GM23338 (cell line): ENCODE measurements at regions not wholly inside any gene's neighbourhood (a gene's known extent, or its start where the extent isn't known, plus 50 kb on each side); places are given as distances from the start of the nearest gene placed in this dataset.

Experiments
- ATAC-seq: fragments of 200-7000 bp; cut with Tn5 transposase; 3 replicates; pipeline ENCODE4 v1.9.1; 2020
- DNase-seq: peaks from one replicate; pipeline ENCODE4 v3.0.0-alpha.2; 2015; ENCODE audit warnings: low spot score
- H2AFZ ChIP-seq: fragments of 200-600 bp; sonication (generic); 2 replicates; pipeline ENCODE4 v1.8.0; 2016; ENCODE audit warnings: antibody characterized with exemption, mild to moderate bottlenecking, moderate library complexity
- H3F3A ChIP-seq: fragments of 200-600 bp; sonication (generic); replicated peaks from 2 replicates; pipeline ENCODE4 v1.8.0; 2017; ENCODE audit warnings: antibody characterized with exemption, mixed run types, low read depth
- H3K27ac ChIP-seq: fragments of 200-600 bp; sonication (generic); 2 replicates; pipeline ENCODE4 v1.6.1; 2016; ENCODE audit warnings: low read depth
- H3K27me3 ChIP-seq: fragments of 200-600 bp; sonication (generic); 2 replicates; pipeline ENCODE4 v1.8.0; 2016; ENCODE audit warnings: mild to moderate bottlenecking, mixed run types, moderate library complexity; ENCODE audit not compliant: insufficient read depth
- H3K36me3 ChIP-seq: fragments of 200-600 bp; sonication (generic); 2 replicates; pipeline ENCODE4 v1.8.0; 2016; ENCODE audit warnings: mild to moderate bottlenecking; ENCODE audit not compliant: insufficient read depth
- H3K4me1 ChIP-seq: fragments of 200-600 bp; sonication (generic); 2 replicates; pipeline ENCODE4 v1.8.0; 2016; ENCODE audit warnings: mild to moderate bottlenecking, moderate library complexity; ENCODE audit not compliant: insufficient read depth
- H3K4me2 ChIP-seq: fragments of 200-600 bp; sonication (generic); 2 replicates; pipeline ENCODE4 v1.7.1; 2017; ENCODE audit warnings: mixed run types
- H3K4me3 ChIP-seq: fragments of 200-600 bp; sonication (generic); 2 replicates; pipeline ENCODE4 v1.6.1; 2016; ENCODE audit warnings: mixed run types
- H3K79me2 ChIP-seq: fragments of 200-600 bp; sonication (generic); replicated peaks from 2 replicates; pipeline ENCODE4 v1.8.0; 2017; ENCODE audit warnings: mild to moderate bottlenecking; ENCODE audit not compliant: insufficient read depth
- H3K9me2 ChIP-seq: fragments of 200-600 bp; sonication (generic); 2 replicates; pipeline ENCODE4 v1.8.0; 2017; ENCODE audit not compliant: insufficient read depth
- H4K20me1 ChIP-seq: fragments of 200-600 bp; sonication (generic); replicated peaks from 2 replicates; pipeline ENCODE4 v1.8.0; 2017; ENCODE audit warnings: mild to moderate bottlenecking; ENCODE audit not compliant: insufficient read depth
- H3K27ac Mint-ChIP-seq: 2 replicates; pipeline ENCODE4 v1.8.0; 2020; ENCODE audit warnings: inconsistent platforms, mild to moderate bottlenecking, moderate library complexity, mixed read lengths
- H3K27me3 Mint-ChIP-seq: 3 replicates; pipeline ENCODE4 v1.8.0; 2022; ENCODE audit warnings: low read depth, mild to moderate bottlenecking, moderate library complexity, mixed read lengths, inconsistent platforms; ENCODE audit not compliant: insufficient read depth, poor library complexity
- H3K36me3 Mint-ChIP-seq: 3 replicates; pipeline ENCODE4 v1.8.0; 2021; ENCODE audit warnings: low read depth, mild to moderate bottlenecking, inconsistent platforms, moderate library complexity, mixed read lengths
- H3K4me1 Mint-ChIP-seq: 3 replicates; pipeline ENCODE4 v1.8.0; 2020; ENCODE audit warnings: mild to moderate bottlenecking, inconsistent platforms, mixed read lengths
- H3K4me3 Mint-ChIP-seq: 3 replicates; pipeline ENCODE4 v1.8.0; 2021; ENCODE audit warnings: moderate library complexity, mild to moderate bottlenecking, inconsistent platforms, mixed read lengths
- H3K9me3 Mint-ChIP-seq: 3 replicates; pipeline ENCODE4 v1.8.0; 2020; ENCODE audit warnings: moderate library complexity, mild to moderate bottlenecking, inconsistent platforms, mixed read lengths
- CREB1 ChIP-seq: fragments of 250-450 bp; sonication (Bioruptor Pico); IDR thresholded peaks from 2 replicates; pipeline ENCODE4 v1.5.0; 2020; ENCODE audit warnings: low read depth, mild to moderate bottlenecking, moderate library complexity
- CTCF ChIP-seq, 2 experiments: fragments of 200-600 bp in 1 of 2; sonication (generic) in 1 of 2; conservative IDR thresholded peaks; 2 replicates each; pipeline versions ENCODE4 v1.5.1 to v1.6.1; 2016 to 2017; ENCODE audit warnings: antibody characterized with exemption in 2 of 2, low read depth in 2 of 2, mild to moderate bottlenecking in 2 of 2, moderate library complexity in 1 of 2
- EZH2 ChIP-seq: fragments of 200-600 bp; sonication (generic); IDR thresholded peaks from one replicate; pipeline ENCODE4 v1.8.0; 2017; ENCODE audit warnings: antibody characterized with exemption, mild to moderate bottlenecking, low read depth; ENCODE audit not compliant: unreplicated experiment
- JUNB ChIP-seq: IDR thresholded peaks from one replicate; pipeline ENCODE4 v1.6.1; 2016; ENCODE audit warnings: antibody characterized with exemption; ENCODE audit not compliant: unreplicated experiment
- POLR2AphosphoS5 ChIP-seq: IDR thresholded peaks from 2 replicates; pipeline ENCODE4 v1.6.1; 2016; ENCODE audit warnings: antibody characterized with exemption, low read depth
- REST ChIP-seq: IDR thresholded peaks from one replicate; pipeline ENCODE4 v1.6.1; 2018; ENCODE audit warnings: antibody characterized with exemption; ENCODE audit not compliant: unreplicated experiment
- STAT1 ChIP-seq: IDR thresholded peaks from one replicate; pipeline ENCODE4 v1.6.1; 2016; ENCODE audit warnings: antibody characterized with exemption; ENCODE audit not compliant: unreplicated experiment
- ZNF331 ChIP-seq: fragments of 250-450 bp; sonication (Bioruptor Pico); IDR thresholded peaks from 2 replicates; pipeline ENCODE4 v1.5.0; 2020; ENCODE audit warnings: low read depth, mild to moderate bottlenecking, moderate library complexity
- ZNF462 ChIP-seq: fragments of 250-450 bp; sonication (Bioruptor Pico); IDR thresholded peaks from 2 replicates; pipeline ENCODE4 v1.5.0; 2020; ENCODE audit warnings: mild to moderate bottlenecking, moderate library complexity

- H3K4me3 ChIP-seq, result no peak overlapping the region
- no peak for ATAC-seq
- H3F3A ChIP-seq, result no peaks in the 10 kb centered on the region
- H2AFZ ChIP-seq, result no peak overlapping the region
- Mint-ChIP-seq H3K4me1 (no peaks in the 10 kb centered on the region), H3K36me3 (no peaks in the 10 kb centered on the region), H3K4me3 (no peak overlapping the region), H3K27ac (no peak overlapping the region), H3K27me3 (no peaks in the 10 kb centered on the region), H3K9me3 (no peaks in the 10 kb centered on the region)
- H3K9me2 ChIP-seq, result no peaks in the 10 kb centered on the region
- no peaks in the 10 kb centered on the region for H3K27me3 ChIP-seq
- H3K36me3 ChIP-seq, result no peaks in the 10 kb centered on the region
- no peaks in the 10 kb centered on the region for H3K4me1 ChIP-seq
- no peak for DNase-seq
- no peak overlapping the region for H3K27ac ChIP-seq
- TF ChIP-seq JUNB (no peak), STAT1 (no peak), REST (no peak), CREB1 (no peak), ZNF331 (CRISPR knock-in tag) (no peak), POLR2AphosphoS5 (no peak), ZNF462 (CRISPR knock-in tag) (no peak), EZH2 (no peak), CTCF (conservative IDR thresholded peaks at IDR 0.05; ENCODE audit: low read depth in 2 of 2) (no peak)
- H4K20me1 ChIP-seq, result no peaks in the 10 kb centered on the region
- no peak overlapping the region for H3K4me2 ChIP-seq
- H3K79me2 ChIP-seq, result no peaks in the 10 kb centered on the region
Observed at GRCh38 chr10:55358539-55358938, 557.5 kb upstream of the PCDH15 start.
